AG10803 (cell line): ENCODE measurements at regions not wholly inside any gene's neighbourhood (a gene's known extent, or its start where the extent isn't known, plus 50 kb on each side); places are given as distances from the start of the nearest gene placed in this dataset.

Source experiments
- DNase-seq: peaks from one replicate; pipeline ENCODE4 v3.0.0; 2010; ENCODE audit warnings: low read depth
- H3K4me3 ChIP-seq: 2 replicates; pipeline ENCODE4 v1.5.1; 2011; ENCODE audit warnings: mild to moderate bottlenecking, low read length, control low read depth
- CTCF ChIP-seq: conservative IDR thresholded peaks from 2 replicates; pipeline ENCODE4 v1.5.1; 2011; ENCODE audit warnings: mild to moderate bottlenecking, low read length, control low read depth, inconsistent platforms

GRCh38 chr3:46091741-46092701, 64.7 kb upstream of the XCR1 start:
- DNase-seq, result no peak
- no peak for TF ChIP-seq CTCF
- no peak overlapping the region for H3K4me3 ChIP-seq

GRCh38 chr3:46091046-46091445, 63.8 kb upstream of the XCR1 start:
- H3K4me3 ChIP-seq, result no peak overlapping the region
- no peak for DNase-seq
- no peak for TF ChIP-seq CTCF

- DNase-seq, result no peak
- TF ChIP-seq CTCF, result no peak
Measured at GRCh38 chr3:46090161-46090591, 62.9 kb upstream of the XCR1 start.

GRCh38 chr3:46089237-46090011, 62.1 kb upstream of the XCR1 start:
- no peak overlapping the region for H3K4me3 ChIP-seq
- DNase-seq, result peak; percentile 92
- TF ChIP-seq CTCF, result no peak

More at GRCh38 chr3:46090161-46090591, 62.9 kb upstream of the XCR1 start:
- no peak overlapping the region for H3K4me3 ChIP-seq

- TF ChIP-seq CTCF, result peak; percentile 47
- H3K4me3 ChIP-seq, result no peak overlapping the region
- DNase-seq, result peak; percentile 45
Measured at GRCh38 chr3:46087871-46088270, 60.6 kb upstream of the XCR1 start.

GRCh38 chr3:46086986-46087385, 59.7 kb upstream of the XCR1 start:
- DNase-seq, result no peak
- H3K4me3 ChIP-seq, result no peak overlapping the region
- no peak for TF ChIP-seq CTCF
